H1 (cell line): ENCODE measurements at regions not wholly inside any gene's neighbourhood (a gene's known extent, or its start where the extent isn't known, plus 50 kb on each side); places are given as distances from the start of the nearest gene placed in this dataset.

Experiments used
- CHD1 ChIP-seq: IDR thresholded peaks from 2 replicates; pipeline ENCODE4 v1.6.1; 2012; ENCODE audit warnings: low read depth, low read length, improper control_type of control experiment
- CHD7 ChIP-seq: fragments of 300-600 bp; sonication (generic); IDR thresholded peaks from 2 replicates; pipeline ENCODE4 v1.7.1; 2012; ENCODE audit warnings: low read length, moderate library complexity, mild to moderate bottlenecking, inconsistent platforms; ENCODE audit not compliant: insufficient replicate concordance
- GABPA ChIP-seq: IDR thresholded peaks from 2 replicates; pipeline ENCODE4 v1.6.1; 2011; ENCODE audit warnings: mild to moderate bottlenecking, low read length, moderate library complexity, borderline replicate concordance; ENCODE audit not compliant: insufficient read depth
- TAF1 ChIP-seq: IDR thresholded peaks from 2 replicates; pipeline ENCODE4 v1.6.1; 2011; ENCODE audit warnings: mild to moderate bottlenecking, low read depth, low read length
- YY1 ChIP-seq: IDR thresholded peaks from 2 replicates; pipeline ENCODE4 v1.6.1; 2011; ENCODE audit warnings: low read depth, mild to moderate bottlenecking, low read length
- TF ChIP-seq, protein P1 (sequence below), 3 experiments: IDR thresholded peaks; 1 replicate in 2 of 3; 2 replicates in 1 of 3; pipeline versions ENCODE4 v1.5.1 to v1.6.1; 2011; ENCODE audit warnings: low read length in 3 of 3, mild to moderate bottlenecking in 3 of 3, inconsistent platforms in 2 of 3, low read depth in 1 of 3, moderate library complexity in 1 of 3; ENCODE audit not compliant: insufficient read depth in 1 of 3; ENCODE audit errors: control extremely low read depth in 1 of 3

DNA sequence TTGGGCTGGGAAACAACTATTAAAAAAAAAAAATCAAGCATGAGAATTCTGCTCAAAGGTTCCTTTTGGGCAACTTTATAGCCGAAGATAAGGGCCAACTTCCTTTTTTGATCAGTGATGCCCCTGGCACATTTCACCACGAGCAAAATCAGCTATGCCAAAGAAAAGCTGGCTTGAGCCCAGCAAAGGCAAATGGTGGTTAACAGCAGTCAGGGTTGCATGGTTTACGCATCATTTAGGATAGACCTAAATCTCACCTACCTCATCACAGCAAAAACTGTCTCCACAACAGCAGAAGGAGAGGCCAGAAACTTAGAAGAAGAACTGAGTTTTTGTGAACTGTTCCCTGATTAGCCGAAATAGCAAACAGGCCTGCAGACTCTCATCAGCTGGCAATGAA is 220.1 kb upstream of the CDIN1 start (continued):
- TF ChIP-seq CHD7 (no peak), TAF1 (no peak), YY1 (no peak), CHD1 (no peak), GABPA (no peak)
- TF ChIP-seq, protein P1, sequence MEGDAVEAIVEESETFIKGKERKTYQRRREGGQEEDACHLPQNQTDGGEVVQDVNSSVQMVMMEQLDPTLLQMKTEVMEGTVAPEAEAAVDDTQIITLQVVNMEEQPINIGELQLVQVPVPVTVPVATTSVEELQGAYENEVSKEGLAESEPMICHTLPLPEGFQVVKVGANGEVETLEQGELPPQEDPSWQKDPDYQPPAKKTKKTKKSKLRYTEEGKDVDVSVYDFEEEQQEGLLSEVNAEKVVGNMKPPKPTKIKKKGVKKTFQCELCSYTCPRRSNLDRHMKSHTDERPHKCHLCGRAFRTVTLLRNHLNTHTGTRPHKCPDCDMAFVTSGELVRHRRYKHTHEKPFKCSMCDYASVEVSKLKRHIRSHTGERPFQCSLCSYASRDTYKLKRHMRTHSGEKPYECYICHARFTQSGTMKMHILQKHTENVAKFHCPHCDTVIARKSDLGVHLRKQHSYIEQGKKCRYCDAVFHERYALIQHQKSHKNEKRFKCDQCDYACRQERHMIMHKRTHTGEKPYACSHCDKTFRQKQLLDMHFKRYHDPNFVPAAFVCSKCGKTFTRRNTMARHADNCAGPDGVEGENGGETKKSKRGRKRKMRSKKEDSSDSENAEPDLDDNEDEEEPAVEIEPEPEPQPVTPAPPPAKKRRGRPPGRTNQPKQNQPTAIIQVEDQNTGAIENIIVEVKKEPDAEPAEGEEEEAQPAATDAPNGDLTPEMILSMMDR (IDR thresholded peaks at IDR 0.05; ENCODE audit: control extremely low read depth in 1 of 3, insufficient read depth in 1 of 3, low read depth in 1 of 3, low read length in 3 of 3) = no peak
